ENCODE measurements at regions not wholly inside any gene's neighbourhood (a gene's known extent, or its start where the extent isn't known, plus 50 kb on each side); places are given as distances from the start of the nearest gene placed in this dataset.

DNA sequence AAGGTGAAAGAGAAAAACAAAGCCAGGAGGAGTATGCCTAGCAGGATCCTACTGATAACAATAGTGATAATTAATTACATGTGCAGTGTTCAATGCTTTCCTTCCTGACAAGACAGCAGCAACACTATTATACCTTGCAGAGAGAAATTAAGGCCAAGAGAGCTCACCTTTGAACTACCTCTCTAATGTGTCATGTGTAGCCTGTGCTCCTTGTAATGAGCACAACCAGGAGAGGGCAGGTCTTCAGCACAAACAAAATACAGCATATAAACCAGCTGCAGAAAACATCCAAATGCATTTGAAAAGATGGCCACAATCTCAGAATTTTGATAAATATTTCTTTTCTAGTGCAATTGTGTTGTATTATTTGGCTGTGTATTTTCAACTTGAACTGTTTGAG, 1425.7 kb downstream of the DSC3 start:
- TF ChIP-seq, protein P1, sequence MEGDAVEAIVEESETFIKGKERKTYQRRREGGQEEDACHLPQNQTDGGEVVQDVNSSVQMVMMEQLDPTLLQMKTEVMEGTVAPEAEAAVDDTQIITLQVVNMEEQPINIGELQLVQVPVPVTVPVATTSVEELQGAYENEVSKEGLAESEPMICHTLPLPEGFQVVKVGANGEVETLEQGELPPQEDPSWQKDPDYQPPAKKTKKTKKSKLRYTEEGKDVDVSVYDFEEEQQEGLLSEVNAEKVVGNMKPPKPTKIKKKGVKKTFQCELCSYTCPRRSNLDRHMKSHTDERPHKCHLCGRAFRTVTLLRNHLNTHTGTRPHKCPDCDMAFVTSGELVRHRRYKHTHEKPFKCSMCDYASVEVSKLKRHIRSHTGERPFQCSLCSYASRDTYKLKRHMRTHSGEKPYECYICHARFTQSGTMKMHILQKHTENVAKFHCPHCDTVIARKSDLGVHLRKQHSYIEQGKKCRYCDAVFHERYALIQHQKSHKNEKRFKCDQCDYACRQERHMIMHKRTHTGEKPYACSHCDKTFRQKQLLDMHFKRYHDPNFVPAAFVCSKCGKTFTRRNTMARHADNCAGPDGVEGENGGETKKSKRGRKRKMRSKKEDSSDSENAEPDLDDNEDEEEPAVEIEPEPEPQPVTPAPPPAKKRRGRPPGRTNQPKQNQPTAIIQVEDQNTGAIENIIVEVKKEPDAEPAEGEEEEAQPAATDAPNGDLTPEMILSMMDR (optimal IDR thresholded peaks at IDR 0.05 in 1 of 3, IDR thresholded peaks at IDR 0.05 in 1 of 3, conservative IDR thresholded peaks at IDR 0.05 in 1 of 3; ENCODE audit: extremely low read depth in 1 of 3, insufficient read depth in 2 of 3, low read length in 3 of 3) = peak in 1 of 3 experiments; percentile 3
- no peak for TF ChIP-seq EZH2 (IDR thresholded peaks at IDR 0.05; ENCODE audit: low read length)

Measured in keratinocyte (primary cell).